DND-41 (cell line): ENCODE measurements at regions not wholly inside any gene's neighbourhood (a gene's known extent, or its start where the extent isn't known, plus 50 kb on each side); places are given as distances from the start of the nearest gene placed in this dataset.

ENCODE experiments used
- EZH2 ChIP-seq: IDR thresholded peaks from 3 replicates; pipeline ENCODE4 v1.6.1; 2012; ENCODE audit warnings: borderline replicate concordance, low read depth, mild to moderate bottlenecking, moderate library complexity, low read length, inconsistent platforms; ENCODE audit not compliant: severe bottlenecking
- TF ChIP-seq, protein P1 (sequence below): IDR thresholded peaks from 2 replicates; pipeline ENCODE4 v1.5.1; 2012; ENCODE audit warnings: borderline replicate concordance, low read length, moderate library complexity, mild to moderate bottlenecking; ENCODE audit not compliant: poor library complexity, severe bottlenecking; ENCODE audit errors: extremely low read depth

DNA sequence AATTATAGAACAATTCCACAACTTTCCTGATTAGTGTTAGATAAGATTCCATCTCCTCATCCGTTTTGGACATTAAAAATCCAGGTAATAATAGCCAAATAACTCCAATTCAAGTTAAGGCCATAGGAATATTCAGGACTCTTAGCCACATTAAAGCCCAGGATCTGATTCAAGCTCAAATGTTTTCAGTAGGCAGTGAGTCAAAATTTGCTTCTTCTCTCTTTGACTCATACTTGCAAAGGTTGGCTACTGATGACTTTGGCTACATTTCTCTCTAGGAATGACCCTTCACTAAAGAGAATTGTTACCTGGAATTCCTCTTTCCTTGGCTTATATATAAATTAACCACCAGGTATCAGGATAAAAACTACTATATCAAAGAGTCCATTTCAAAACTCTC lies 354.9 kb upstream of the HS3ST1 start:
- TF ChIP-seq, protein P1, sequence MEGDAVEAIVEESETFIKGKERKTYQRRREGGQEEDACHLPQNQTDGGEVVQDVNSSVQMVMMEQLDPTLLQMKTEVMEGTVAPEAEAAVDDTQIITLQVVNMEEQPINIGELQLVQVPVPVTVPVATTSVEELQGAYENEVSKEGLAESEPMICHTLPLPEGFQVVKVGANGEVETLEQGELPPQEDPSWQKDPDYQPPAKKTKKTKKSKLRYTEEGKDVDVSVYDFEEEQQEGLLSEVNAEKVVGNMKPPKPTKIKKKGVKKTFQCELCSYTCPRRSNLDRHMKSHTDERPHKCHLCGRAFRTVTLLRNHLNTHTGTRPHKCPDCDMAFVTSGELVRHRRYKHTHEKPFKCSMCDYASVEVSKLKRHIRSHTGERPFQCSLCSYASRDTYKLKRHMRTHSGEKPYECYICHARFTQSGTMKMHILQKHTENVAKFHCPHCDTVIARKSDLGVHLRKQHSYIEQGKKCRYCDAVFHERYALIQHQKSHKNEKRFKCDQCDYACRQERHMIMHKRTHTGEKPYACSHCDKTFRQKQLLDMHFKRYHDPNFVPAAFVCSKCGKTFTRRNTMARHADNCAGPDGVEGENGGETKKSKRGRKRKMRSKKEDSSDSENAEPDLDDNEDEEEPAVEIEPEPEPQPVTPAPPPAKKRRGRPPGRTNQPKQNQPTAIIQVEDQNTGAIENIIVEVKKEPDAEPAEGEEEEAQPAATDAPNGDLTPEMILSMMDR = no peak
- TF ChIP-seq EZH2 = no peak
